SK-N-MC (cell line): ENCODE measurements at regions not wholly inside any gene's neighbourhood (a gene's known extent, or its start where the extent isn't known, plus 50 kb on each side); places are given as distances from the start of the nearest gene placed in this dataset.
A peak's percentile ranks its signal among the peaks of the same experiment; 100 is the strongest.
"Not testable (repeated sequence)": the region's sequence is repeated elsewhere in the genome, so short reads cannot be mapped to it uniquely, and the experiment has no call there.

Experiments used
- DNase-seq: peaks from one replicate; pipeline ENCODE4 v3.0.0-alpha.2; 2011; ENCODE audit warnings: low read depth, low spot score
- H3K27ac ChIP-seq: fragments of 200-600 bp; sonication (generic); 2 replicates; pipeline ENCODE4 v1.5.1; 2016; ENCODE audit warnings: mixed run types
- H3K36me3 ChIP-seq: fragments of 200-600 bp; sonication (generic); 2 replicates; pipeline ENCODE4 v1.6.1; 2017; ENCODE audit warnings: antibody characterized with exemption, low read length, mixed read lengths; ENCODE audit not compliant: insufficient read depth
- H3K4me3 ChIP-seq: fragments of 200-600 bp; sonication (generic); 2 replicates; pipeline ENCODE4 v1.5.1; 2016
- H3K9ac ChIP-seq: fragments of 200-600 bp; sonication (generic); 2 replicates; pipeline ENCODE4 v1.8.0; 2017; ENCODE audit warnings: mixed run types, mixed read lengths; ENCODE audit not compliant: insufficient read length
- H3K9me3 ChIP-seq: fragments of 200-600 bp; sonication (generic); 2 replicates; pipeline ENCODE4 v1.6.1; 2017; ENCODE audit warnings: low read depth, mild to moderate bottlenecking, antibody characterized with exemption, low read length, moderate library complexity, mixed read lengths
- EZH2 ChIP-seq: fragments of 200-600 bp; sonication (generic); IDR thresholded peaks from one replicate; pipeline ENCODE4 v1.6.1; 2017; ENCODE audit warnings: antibody characterized with exemption
- FOXP2 ChIP-seq: optimal IDR thresholded peaks from 2 replicates; pipeline ENCODE3; 2011; ENCODE audit warnings: mild to moderate bottlenecking, moderate library complexity; ENCODE audit not compliant: insufficient read depth; ENCODE audit errors: extremely low read length, control extremely low read depth
- POLR2AphosphoS5 ChIP-seq: IDR thresholded peaks from 2 replicates; pipeline ENCODE4 v1.6.1; 2012; ENCODE audit warnings: mild to moderate bottlenecking, low read depth, low read length, borderline replicate concordance

DNA sequence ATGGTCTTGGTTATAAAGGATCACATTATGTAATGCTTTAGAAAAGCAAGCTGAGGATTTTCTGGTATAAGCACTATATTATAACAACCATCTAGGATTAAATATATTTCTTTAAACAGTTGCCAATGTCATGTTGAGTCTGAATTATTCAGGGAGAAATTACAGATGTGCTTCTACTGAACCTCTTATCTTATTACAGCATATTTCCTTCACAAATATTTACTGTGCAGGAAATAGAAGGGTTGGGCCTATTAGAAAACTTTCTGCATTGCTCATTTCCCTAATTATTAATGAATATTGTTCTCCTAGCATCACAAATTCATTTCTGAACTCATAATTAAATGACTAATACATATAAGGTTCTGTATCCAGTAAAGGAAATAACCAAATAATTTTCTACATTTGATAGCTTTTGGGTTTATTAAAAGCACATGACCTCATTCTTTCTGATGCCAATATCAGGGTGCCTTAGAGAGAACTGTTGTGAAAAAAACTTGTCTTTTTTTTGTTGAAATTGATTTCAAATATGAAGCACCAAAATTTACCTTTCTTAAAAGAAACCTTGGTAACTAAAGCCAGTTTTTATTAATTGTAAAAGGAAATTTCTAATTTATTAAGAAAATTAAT is 476.8 kb upstream of the PTGER4 start:
- DNase-seq: peak; percentile 22
- H3K27ac ChIP-seq: 0 out of 2 replicates have a peak overlapping the region, but pooled peaks have one; percentile 26
- TF ChIP-seq EZH2: no peak
- no peak for TF ChIP-seq POLR2AphosphoS5
- no peak for TF ChIP-seq FOXP2
- no peaks in the 10 kb centered on the region for H3K9me3 ChIP-seq
- no peak overlapping the region for H3K4me3 ChIP-seq
- H3K36me3 ChIP-seq: no peaks in the 10 kb centered on the region
- H3K9ac ChIP-seq: no peak overlapping the region

DNA sequence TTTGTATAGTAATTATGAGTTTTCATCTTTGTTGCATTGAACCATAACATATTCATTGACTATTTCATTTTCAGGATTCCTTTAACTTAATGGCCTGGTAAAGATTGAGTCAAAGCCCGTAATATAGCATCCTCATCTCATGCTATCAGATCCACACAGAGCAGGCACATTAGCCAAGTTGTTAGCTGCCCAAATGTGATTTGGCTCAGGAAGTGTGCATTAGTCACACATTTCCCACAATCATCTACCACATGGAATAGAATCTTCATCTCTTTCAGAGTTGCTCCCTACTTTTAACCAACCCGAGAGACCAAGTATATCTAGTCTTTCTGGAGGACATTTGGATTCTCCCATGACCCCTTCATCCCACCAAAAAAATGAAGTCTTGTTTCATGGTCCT is 481.0 kb upstream of the PTGER4 start:
- TF ChIP-seq FOXP2: no peak
- no peak for TF ChIP-seq EZH2
- TF ChIP-seq POLR2AphosphoS5: no peak
- Histone ChIP-seq H3K27ac (no peak overlapping the region), H3K9me3 (no peaks in the 10 kb centered on the region), H3K36me3 (no peaks in the 10 kb centered on the region), H3K9ac (no peak overlapping the region), H3K4me3 (no peak overlapping the region)
- DNase-seq: peak; percentile 22

DNA sequence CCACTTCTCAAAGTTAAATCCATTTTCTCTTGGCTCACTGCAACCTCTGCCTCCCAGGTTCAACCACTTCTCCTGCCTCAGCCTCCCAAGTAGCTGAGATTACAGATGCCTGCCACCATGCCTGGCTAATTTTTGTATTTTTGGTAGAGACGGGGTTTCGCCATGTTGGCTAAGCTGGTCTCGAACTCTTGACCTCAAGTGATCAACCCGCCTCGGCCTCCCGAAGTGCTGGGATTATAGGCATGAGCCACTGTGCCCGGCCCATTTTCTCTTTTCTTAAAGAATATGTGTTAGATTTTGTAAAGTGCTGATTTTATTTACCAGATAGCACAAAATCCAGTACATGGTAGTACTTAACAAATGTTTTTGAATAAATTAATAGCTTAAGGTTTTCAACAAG is 484.1 kb upstream of the PTGER4 start:
- not testable (repeated sequence) for H3K36me3 ChIP-seq, DNase-seq, H3K9ac ChIP-seq, H3K4me3 ChIP-seq, H3K9me3 ChIP-seq, H3K27ac ChIP-seq

DNA sequence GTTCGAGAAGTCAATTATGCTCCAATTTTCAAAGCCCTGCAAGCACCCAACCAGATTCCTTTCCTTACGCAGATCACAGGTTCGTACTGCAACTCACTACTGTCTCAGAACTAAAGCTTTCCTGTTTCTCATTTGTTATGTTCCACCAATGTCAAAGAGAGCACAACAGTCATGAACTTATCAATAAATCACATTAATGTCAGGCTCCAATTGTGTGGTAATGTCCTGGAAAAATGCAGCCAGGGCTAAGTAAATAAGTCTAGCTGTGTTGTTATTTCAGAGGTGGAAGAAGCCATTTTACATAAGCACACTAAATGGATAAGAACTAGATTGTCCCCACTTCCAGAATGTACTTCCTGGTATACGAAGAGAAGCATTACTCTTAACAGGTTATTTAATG is 488.6 kb upstream of the PTGER4 start:
- Histone ChIP-seq H3K9ac (no peak overlapping the region), H3K9me3 (no peaks in the 10 kb centered on the region), H3K27ac (no peak overlapping the region), H3K36me3 (no peaks in the 10 kb centered on the region), H3K4me3 (no peak overlapping the region)
- DNase-seq: no peak
- TF ChIP-seq EZH2 (no peak), POLR2AphosphoS5 (no peak), FOXP2 (no peak)

DNA sequence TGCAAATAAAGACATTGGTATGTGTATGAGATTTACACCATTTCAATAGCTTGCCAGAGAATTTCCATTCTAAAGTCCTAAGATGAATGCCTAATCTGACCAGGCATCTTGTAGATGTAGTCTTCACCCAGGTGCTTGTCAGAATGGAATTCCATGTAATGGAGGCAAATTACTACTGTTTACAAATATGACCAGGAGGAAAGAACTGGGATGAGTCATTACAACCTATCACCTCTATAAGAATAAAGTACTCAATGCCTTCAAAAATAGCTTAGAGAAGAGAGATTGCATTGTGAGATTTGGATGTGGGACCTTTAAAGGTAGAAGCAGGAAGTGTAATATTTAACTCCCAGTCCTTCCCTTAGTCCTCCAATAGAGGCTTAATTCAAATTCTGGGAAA is 507.0 kb upstream of the PTGER4 start:
- DNase-seq: no peak
- no peak overlapping the region for H3K27ac ChIP-seq
- no peak overlapping the region for H3K4me3 ChIP-seq
- TF ChIP-seq EZH2 (no peak), FOXP2 (no peak), POLR2AphosphoS5 (no peak)
- peaks cover 5% of the 10 kb centered on the region; the same call in 1 of the 2 replicates for H3K9me3 ChIP-seq
- H3K9ac ChIP-seq: no peak overlapping the region
- no peaks in the 10 kb centered on the region for H3K36me3 ChIP-seq

DNA sequence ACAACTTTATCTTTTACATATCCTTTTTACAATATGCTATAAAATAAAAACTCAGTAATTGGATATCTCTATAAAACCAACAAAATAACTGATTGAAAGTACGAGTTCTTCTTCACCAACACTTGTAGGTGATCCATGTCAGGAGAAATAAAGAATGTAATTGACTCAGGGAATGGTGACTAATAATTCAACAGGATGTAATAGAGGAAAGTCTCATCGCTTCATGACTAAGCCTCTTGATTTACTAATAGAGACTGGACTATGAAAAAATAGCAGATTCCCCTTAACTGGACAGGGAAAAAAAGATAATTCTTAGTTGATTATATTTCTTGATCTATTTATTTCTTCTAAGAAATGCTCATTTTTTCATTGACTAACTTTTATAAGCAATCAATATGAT is 507.7 kb upstream of the PTGER4 start:
- H3K27ac ChIP-seq: no peak overlapping the region
- no peak for DNase-seq
- H3K36me3 ChIP-seq: no peaks in the 10 kb centered on the region
- TF ChIP-seq POLR2AphosphoS5 (no peak), EZH2 (no peak), FOXP2 (no peak)
- no peak overlapping the region for H3K9ac ChIP-seq
- no peak overlapping the region for H3K4me3 ChIP-seq
- peaks cover 5% of the 10 kb centered on the region; the same call in 1 of the 2 replicates for H3K9me3 ChIP-seq

DNA sequence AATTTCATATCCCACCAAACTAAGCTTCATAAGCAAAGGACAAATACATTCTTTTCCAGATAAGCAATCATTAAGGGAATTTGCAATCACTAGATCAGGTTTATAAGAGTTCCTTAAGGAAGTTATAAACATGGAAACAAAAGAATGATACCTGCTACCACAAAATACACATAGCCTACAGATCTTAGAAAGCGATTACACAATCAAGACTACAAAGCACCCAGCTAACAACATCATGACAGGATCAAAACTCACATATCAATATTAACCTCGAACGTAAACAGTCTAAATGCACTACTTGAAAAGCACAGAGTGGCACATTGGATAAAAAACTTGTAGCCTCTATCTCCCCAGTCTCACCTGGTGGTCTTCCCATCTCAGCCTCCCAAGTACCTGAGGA is 512.4 kb upstream of the PTGER4 start:
- H3K9me3 ChIP-seq: peaks cover 5% of the 10 kb centered on the region; the same call in 1 of the 2 replicates
- TF ChIP-seq POLR2AphosphoS5 (no peak), EZH2 (no peak)
- DNase-seq: no peak
- no peak overlapping the region for H3K9ac ChIP-seq
- no peak overlapping the region for H3K4me3 ChIP-seq
- no peaks in the 10 kb centered on the region for H3K36me3 ChIP-seq
- H3K27ac ChIP-seq: no peak overlapping the region

DNA sequence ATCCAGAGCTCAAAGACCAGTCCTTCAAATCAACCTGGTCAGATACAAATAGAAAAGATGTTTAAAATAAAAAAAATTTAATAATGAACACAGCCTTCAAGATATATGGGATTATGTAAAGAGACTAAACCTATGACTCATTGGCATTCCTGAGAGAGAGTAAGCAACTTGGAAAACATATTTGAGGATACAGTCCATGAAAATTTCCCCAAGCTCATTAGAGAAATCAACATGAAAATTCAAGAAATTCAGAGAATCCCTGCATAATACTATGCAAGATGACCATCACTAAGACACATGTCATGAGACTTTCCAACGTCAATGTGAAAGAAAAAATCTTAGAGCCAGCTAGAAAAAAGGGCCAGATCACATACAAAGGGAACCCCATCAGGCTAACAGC is 512.9 kb upstream of the PTGER4 start:
- no peak overlapping the region for H3K9ac ChIP-seq
- H3K36me3 ChIP-seq: no peaks in the 10 kb centered on the region
- no peak for TF ChIP-seq FOXP2
- no peak for TF ChIP-seq POLR2AphosphoS5
- no peak for TF ChIP-seq EZH2
- H3K27ac ChIP-seq: no peak overlapping the region
- H3K9me3 ChIP-seq: peaks cover 5% of the 10 kb centered on the region; the same call in 1 of the 2 replicates
- no peak overlapping the region for H3K4me3 ChIP-seq
- DNase-seq: no peak
